ENCODE measurements at regions not wholly inside any gene's neighbourhood (a gene's known extent, or its start where the extent isn't known, plus 50 kb on each side); places are given as distances from the start of the nearest gene placed in this dataset.
"Not testable (repeated sequence)": the region's sequence is repeated elsewhere in the genome, so short reads cannot be mapped to it uniquely, and the experiment has no call there.

DNA sequence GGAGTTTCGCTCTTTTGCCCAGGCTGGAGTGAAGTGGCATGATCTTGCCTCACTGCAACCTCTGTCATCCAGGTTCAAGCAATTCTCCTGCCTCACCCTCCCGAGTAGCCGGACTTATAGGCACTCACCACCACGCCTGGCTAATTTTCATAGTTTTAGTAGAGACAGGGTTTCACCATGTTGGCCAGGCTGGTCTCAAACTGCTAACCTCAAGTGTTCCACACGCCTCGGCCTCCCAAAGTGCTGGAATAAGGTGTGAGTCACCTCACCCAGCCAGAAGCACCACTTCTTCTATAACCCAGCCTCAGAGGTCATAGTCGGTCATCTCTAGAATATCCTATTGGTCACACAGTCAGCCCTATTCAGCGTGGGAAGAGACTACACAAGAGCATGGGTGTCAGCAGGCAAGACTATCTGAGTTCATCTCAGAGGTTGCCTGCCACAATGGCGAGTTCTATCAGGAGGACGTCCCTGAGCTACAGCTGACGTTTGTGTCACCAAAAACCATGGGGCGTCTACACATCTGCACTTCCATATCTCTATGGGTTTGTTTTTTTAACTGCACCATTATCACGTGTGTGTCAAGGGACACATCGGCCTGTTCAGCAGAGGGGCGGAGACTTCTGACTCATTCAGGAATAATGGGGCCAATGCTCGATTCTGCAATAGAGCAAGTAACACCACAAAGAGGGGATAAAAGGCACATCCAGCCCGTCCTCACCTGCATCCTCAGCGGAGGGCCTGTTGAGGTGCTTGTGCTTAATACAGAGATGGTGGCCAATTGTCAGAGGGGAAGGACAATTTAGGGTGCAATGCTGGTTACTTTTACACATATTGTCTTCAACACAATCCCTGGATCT is 256.3 kb upstream of the IRF2BP2 start:
- peak; percentile 98 for DNase-seq (ENCODE audit: low spot score)

DNA sequence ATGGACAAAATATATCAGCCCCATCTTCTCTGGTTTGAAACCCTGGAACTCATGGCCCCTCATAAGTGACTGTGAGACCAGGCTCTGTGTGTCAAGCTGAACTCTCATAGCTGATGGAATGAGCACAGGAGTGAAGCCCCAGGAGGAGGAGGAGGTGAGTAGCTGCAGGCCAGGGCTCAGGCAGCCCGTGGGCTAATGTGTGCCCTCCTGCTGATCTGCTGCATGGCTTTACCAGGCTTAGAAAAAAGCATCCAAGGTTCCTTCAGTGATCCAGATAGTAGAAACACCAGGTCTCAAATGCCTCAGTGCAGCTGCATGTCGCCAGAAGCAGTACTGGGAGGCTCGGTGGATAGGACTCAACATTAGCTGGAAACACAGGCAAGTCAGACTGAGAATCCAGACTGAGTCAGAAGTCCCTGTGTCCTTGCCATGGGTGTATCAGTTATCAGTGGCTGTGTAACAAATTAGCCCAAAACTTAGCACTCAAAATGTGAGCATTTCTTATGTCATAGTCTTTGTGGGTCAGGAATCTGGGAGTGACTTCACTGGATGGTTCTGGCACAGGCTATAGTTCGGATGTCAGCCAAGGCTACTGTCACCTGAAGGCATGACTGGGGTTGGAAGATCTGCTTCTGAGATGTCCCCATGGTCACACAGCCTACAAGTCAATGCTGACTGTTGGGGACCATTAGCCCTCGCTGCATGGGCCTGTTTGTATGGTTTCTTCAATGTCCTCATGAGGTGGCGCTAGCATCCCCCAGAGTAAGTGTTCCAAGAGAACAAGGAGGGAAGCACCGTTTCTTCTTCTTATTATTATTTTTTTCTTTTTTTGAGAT is 255.4 kb upstream of the IRF2BP2 start:
- no peak for DNase-seq (ENCODE audit: low spot score)

DNA sequence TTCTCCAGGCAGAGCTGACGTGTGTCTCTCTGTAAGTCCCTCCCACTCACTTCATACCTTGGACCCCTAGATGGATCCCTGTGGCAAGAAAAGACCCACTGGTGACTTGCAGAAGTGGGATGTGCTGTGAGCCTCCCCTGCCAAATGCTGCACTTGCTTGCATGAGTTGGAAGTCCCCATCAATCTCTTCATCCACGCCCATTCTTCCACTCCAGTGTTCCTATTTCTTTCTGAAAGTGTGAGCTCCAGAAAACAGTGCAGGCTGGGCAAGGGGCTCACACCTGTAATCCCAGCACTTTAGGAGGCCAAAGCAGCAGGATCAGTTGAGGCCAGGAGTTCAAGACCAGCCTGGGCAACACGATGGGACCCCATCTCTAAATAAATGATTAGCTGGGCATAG is 254.1 kb upstream of the IRF2BP2 start:
- DNase-seq (ENCODE audit: low spot score) = no peak

DNA sequence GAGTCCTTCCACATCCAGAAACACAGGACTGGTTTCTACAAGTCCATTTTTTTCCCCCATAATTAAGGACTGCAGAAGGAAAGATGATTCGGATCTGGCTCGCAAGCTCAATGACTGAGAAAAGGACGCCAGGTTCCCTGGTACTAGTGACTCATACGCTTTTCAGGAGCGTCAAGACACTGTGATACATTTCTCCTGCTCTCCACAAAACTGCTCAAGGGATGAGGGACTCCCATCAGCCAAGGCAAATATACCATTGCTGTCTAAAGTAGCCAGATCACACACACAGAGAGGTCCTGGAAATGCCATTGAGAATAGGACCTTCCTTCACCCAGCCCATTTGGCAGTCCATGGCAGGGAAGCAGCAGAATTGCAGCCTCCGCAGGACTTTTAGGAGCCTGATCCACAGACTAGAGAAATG is 253.6 kb upstream of the IRF2BP2 start:
- DNase-seq (ENCODE audit: low spot score) = peak; percentile 70

DNA sequence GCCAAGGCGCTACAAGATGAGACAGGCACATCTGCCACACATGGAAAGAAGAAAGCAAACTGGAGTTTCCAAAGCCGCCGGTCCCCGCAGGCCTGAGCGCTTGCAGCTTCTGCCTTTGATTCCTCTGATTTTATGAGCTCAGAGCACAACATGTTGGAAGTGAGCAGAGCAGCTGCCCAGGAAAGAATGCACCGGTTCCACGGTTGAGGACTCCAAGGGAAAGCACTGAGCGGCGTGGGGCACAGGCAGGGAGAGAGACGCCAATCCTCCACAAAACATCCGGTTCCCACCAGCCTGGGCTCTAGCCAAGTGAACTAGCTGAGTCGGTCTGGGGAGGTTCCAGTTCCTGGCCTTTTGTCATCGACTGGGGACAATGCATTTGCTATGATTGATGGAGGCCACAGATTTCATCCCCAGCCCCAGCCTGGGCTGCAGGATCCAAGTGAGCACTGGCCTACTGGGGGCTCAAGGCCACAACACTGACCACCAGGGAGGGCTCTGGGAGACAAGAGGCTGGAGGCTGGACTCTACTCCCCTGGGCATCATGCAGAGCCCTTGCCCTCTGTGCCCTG is 253.1 kb upstream of the IRF2BP2 start:
- DNase-seq (ENCODE audit: low spot score) = peak; percentile 61

DNA sequence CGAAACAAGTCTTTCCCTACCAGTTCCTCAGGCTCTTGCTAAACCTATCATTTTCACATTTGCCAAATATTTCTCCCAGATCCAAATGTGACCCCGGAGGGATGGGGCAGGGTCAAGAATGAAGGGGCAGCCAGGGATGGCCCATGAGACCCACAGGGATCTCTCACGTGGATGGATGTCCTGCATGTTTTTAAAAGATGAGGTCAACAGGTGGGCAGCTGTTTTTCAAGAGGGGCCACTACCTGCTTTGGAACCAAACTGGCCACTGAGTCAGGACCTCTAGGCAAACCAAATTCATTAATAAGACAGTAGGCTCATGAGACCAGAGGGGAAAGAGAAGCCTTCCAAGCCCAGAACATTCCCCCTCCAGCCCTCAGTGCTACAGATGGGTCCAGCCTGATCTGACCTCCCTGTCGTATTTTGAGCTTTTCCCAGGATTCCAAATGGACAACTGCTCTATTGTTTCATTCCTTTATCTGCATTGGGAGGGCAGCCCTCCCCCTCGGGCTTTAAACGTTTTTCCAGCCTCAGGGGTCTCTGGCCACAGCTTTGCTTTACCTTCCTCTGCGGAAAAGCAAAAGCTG is 252.5 kb upstream of the IRF2BP2 start:
- DNase-seq (ENCODE audit: low spot score) = no peak

DNA sequence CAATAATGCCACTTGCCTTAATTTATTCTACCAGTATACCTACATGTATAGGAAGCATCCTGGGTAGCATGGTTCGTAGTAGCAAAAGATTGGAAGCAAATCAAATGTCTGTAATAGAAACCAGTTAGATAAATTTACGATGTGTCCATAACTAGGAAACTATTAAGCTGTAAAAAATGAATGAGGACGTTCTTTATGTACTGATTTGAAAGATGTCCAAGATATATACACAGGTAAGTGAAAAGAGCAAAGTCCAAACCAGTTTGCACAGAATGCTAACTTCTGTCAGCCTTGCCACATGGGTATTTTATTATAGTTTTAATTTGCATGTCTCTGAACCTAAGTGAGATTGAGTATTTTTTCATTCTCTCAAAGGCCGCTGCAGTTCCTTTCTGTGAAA is 251.8 kb upstream of the IRF2BP2 start:
- no peak for DNase-seq (ENCODE audit: low spot score)

DNA sequence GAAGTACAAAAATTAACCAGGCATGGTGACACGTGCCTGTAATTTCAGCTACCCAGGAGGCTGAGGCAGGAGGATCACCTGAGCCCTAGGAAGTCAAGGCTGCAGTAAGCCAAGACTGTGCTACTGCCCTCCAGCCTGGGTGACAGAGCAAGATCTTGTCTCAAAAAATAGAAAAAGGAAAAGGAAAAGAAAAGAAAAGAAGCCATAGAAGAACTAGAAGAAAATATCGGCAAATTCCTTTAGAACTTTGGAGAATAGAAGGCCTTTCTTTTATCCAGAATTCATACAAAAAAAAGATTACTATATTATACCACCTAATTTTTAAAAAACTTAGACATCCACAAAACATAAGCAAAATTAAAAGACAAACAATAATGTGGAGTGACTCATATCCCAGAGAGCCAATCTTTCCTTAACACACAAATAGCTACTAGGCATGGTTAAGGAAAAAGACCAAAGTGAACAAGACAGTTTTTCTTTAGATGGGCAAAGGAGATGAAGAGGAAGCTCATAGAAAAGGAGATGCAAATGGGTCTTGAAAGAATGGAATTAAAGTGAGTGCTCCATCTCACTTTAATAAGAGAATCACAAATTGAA is 251.1 kb upstream of the IRF2BP2 start:
- no peak for DNase-seq (ENCODE audit: low spot score)

DNA sequence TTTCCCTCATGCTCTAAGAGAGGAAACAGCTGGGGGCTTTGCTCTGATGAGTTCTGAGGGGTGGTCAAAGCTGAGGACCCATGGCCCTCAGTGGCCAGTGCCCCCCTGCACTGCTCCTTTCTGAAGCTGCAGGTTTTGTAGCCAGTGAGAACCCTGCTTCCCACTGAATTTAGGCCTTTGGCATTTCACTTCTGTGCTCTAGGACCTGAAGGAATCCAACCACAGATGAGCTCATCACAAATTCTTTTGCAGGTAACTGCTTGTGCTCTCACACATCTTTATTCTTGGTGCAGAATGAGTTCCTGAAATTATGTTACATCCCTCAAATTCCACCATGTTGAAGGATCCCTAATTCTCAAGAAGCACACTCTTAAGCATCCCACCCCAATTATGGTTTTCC is 248.7 kb upstream of the IRF2BP2 start:
- no peak for DNase-seq (ENCODE audit: low spot score)

DNA sequence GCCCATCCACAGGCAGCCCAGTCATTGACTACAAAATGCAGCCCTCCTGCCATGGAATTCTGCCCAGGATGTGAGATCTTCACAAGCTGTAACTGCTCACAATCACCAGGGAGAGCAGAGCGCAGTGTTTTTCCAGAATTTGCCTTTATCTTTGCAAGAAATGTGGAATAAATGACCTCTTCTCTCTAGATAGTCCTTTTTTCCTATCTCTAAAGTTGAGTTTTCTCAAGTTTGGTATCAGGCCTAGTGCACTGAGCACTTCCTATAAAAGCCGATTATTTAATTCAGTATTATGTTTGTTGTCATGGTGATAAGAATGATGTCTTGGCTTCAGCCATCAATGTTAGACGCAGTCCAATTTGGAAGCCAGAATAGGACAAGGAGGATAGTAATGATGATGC is 246.9 kb upstream of the IRF2BP2 start:
- no peak for DNase-seq (ENCODE audit: low spot score)

DNA sequence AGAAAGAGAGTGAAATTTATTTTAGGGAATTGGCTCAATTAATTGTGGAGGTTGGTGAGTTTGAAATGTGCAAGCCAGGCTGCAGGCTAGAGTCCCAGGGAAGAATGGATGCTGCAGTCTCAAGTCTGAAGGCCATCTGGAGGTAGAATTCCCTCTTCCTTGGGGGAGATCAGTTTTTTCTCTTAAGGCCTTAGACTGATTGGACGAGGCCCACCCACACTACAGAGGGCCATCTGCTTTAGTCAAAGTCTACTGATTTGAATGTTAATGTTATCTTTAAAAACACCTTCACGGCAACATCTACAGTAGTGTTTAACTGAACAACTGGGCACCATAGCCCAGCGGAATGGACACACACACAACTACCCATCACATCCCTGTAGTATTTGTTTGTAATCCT is 245.9 kb upstream of the IRF2BP2 start:
- DNase-seq (ENCODE audit: low spot score) = no peak

DNA sequence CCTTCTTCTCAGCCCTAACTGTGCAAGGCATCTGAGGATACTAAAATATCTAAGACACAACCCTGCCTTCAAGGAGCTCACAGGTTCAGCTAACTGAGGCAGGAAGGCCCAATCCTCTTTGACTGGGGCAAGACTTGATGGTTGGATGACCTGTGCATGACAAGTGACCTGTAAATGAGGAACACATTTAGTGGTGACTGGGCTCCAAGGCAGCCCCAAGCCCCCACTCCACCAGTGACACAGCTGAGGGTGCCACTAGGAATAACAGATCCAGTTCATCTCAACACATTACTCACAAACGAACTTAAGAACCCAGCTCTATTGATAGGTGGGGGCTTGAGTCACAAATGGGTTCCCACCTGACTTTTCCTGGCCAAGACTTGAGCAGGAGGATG is 244.7 kb upstream of the IRF2BP2 start:
- no peak for DNase-seq (ENCODE audit: low spot score)

DNA sequence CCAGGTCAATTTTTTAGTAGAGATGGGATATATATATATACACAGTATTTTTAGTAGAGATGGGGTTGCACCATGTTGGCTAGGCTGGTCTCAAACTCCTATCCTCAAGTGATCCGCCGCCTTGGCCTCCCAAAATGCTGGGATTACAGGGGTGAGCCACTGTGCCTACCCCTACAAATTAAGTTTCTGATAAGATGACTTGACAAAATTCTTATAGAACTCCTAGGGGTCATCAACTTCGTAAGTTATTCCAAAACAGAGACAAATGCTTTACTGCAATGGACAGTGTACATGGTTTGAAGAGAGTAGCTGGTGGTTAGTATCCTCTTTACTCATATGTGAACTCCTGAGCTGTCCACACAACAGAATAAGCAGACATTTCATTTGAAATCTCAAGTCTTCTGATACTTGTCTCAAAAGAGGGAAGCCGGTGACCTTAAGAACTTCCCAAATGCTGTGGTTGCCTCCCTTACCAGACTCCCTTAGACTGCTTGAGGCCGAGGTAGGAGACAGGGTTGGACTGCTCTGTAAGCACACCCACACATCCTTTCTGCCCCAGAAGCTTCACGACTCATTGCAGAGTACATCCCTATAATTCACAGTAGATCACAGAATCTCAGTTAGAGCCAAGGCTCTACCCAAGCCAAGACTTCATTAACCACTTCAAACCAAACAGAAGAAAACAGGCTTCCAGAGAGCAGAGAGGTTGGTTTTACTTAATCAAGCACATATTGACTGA is 244.1 kb upstream of the IRF2BP2 start:
- no peak for DNase-seq (ENCODE audit: low spot score)

DNA sequence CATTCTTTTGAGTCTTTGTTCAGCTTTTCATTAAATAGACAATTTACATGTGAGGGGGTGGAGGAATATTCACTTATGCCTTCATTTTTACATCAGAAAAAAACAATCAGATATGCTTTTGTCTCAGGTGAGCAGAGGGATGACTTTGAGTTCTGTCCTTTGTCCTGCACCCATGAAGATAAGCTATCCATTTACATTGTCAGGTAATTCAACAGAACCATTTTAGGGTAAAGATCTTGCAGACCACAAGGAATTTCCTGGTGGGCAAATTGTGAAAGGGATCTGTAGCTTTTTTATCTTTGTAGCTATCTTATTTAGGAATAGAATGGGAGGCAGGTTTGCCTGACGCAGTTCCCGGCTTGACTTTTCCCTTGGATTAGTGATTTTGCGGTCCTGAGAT is 242.7 kb upstream of the IRF2BP2 start:
- no peak for DNase-seq (ENCODE audit: low spot score)

DNA sequence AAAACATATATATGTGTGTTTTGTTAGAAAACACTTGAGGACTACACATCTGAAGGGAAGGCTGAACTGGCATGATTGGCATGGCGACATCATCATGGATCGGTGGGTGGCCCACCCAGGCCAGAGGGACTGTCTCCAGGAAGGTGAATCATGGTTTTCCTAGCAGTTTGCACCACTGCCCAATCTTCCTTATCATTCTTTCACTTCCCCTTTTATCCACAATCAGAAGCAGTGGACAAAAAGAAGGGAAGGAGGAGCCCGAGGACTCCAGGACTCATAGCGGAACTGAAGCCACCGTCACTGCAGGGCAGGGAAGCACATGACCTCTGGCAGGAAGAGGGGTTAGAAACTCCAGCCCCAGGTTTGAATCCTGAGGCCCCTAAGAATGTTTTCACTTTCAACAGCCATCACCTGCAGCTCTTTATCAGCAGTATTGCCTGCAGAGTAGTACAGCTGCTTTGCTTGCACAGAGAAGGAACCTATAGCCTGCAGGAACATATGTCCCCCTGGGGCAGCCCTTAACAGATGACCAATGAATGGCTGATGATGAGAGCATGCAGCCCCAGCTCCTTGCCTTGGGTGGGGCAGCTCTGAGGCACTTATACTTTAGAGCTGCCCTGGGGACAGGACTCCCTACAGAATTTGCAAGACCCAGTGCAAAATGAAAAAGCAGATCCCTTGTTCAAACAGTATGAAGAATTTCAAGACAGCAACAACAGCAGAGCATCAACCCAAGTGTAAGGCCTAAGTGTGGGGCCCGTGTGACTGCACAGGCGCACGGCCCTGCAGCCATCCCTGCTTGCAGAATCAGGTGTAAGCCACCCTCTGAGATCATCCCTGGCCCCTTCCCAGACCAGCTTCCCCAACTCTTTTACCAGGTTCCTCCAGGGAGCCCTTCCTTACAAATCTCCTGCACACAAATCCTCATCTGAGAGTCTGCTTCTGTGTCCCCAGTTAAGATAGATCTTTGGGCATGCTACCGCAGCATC is 241.8 kb upstream of the IRF2BP2 start:
- peak; percentile 87 for DNase-seq (ENCODE audit: low spot score)

DNA sequence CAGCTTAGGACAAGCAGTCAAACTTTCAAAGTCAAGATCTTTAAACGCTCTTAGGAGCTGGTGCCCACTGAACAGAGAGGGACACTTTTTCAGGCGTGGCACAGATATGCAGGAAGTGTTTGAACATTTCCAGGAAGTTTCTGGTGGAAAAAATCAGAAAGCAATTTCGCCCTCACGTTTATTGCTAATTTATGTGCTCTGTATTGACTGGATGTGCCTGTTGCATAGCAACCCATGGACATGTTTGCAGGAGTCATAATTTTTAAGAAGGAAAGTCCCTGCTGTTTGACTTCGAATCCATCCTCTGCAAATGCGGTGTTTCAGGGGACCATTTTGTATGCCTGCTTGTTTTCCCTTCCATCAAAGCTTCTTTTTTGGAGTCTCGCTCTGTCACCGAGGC is 239.9 kb upstream of the IRF2BP2 start:
- no peak for DNase-seq (ENCODE audit: low spot score)

DNA sequence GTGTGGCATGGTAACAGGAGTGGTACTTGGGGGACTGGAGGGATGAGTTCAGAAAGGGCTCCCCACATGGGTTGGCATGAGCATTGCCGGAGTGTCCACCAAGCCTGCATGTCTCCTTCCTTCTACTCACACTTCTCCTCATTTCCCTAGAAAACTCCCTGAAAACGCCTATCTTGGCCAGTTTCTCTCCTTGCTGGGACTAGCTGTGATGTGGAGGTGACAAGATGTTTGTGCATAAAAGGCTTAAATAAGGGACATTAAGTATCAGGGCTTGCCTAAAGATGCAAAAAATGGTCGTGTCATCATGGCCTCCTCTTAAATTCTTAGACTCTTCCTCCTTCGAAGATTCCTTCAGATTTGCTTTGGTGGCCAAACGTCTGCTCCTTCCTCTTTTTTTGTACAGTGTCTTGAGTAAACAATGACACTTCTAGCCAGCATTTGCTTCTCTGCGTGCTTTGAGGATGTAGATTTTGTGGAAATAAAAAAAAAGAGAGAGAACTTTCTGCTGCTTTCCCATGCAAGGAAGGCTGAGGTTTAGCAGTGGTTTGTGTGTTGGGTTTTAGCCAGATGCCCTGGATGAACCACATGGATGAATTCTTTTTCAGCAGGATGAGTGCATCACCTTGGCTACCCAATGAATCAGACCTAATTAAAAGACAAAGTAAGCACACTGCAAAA is 239.1 kb upstream of the IRF2BP2 start:
- peak; percentile 94 for DNase-seq (ENCODE audit: low spot score)

DNA sequence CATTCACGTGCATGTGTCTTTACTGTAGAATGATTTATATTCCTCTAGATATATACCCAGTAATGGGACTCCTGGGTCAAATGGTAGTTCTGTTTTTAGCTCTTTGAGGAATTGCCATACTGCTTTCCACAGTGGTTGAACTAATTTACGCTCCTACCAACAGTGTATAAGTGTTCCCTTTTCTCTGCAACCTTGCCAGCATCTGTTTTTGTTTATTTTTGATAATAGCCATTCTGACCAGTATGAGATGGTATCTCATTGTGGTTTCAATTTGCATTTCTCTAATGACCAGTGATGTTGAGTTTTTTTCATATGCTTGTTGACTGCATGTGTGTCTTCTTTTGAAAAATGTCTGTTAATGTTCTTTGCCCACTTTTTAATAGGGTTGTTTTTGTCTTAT is 236.8 kb upstream of the IRF2BP2 start:
- not testable (repeated sequence) for DNase-seq (ENCODE audit: low spot score)

DNA sequence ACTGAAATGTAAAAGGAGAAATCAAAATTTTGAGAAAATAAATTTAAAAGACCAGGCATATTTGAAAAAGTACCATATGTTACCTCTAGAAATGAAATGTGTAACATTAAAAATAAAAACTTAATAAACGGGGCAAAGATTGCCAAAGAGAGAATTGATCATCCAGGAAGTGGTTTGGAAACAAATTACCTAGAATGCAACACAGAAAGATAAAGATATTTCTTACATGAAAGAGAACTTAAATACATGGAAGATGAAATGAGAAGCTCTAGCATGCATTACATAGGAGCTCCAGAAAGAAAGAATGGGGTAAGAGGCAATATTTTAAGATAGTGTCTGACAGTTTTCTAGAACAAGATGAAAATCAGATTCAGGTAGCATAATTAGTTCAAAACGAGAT is 235.9 kb upstream of the IRF2BP2 start:
- no peak for DNase-seq (ENCODE audit: low spot score)

All from A172 (cell line).